SK-N-SH (cell line): ENCODE measurements at regions not wholly inside any gene's neighbourhood (a gene's known extent, or its start where the extent isn't known, plus 50 kb on each side); places are given as distances from the start of the nearest gene placed in this dataset.

Experiments used
- CTCF ChIA-PET: fragments of 300-600, 350-600 bp; formaldehyde crosslinking; extraction: SDS; loops from one replicate; lab custom pipeline; 2021; lab: Yijun Ruan, JAX
- POLR2A ChIA-PET: fragments of 350-600 bp; sonication (Branson Sonifier 250); formaldehyde crosslinking; extraction: SDS; loops from one replicate; lab custom pipeline; 2020; ENCODE audit warnings: antibody characterized with exemption, inconsistent platforms; lab: Yijun Ruan, JAX
- DNase-seq: peaks from one replicate; pipeline ENCODE4 v3.0.0; 2012
- H2AFZ ChIP-seq: fragments of 200-600 bp; sonication (generic); 2 replicates; pipeline ENCODE4 v1.8.1; 2016; ENCODE audit warnings: antibody characterized with exemption, mild to moderate bottlenecking, low read depth
- H3F3A ChIP-seq: fragments of 200-600 bp; sonication (generic); replicated peaks from 2 replicates; pipeline ENCODE3; 2016; ENCODE audit warnings: antibody characterized with exemption, mild to moderate bottlenecking; ENCODE audit not compliant: insufficient read depth
- H3K27ac ChIP-seq, 2 experiments: fragments of 200-500 bp in 1 of 2; fragments of 200-600 bp in 1 of 2; sonication (Bioruptor generic) in 1 of 2; sonication (generic), shearing (Covaris generic) in 1 of 2; 2 replicates each; pipeline versions ENCODE4 v1.5.1 to v1.6.1; 2014 to 2016; ENCODE audit warnings: low read depth in 2 of 2, inconsistent platforms in 1 of 2, low read length in 1 of 2, mild to moderate bottlenecking in 1 of 2, mixed read lengths in 1 of 2
- H3K27me3 ChIP-seq: fragments of 200-600 bp; sonication (generic), shearing (Covaris generic); 2 replicates; pipeline ENCODE4 v1.6.1; 2016; ENCODE audit warnings: mixed run types; ENCODE audit not compliant: insufficient read depth
- H3K36me3 ChIP-seq, 2 experiments: fragments of 200-500 bp in 1 of 2; fragments of 200-600 bp in 1 of 2; sonication (Bioruptor generic) in 1 of 2; sonication (generic) in 1 of 2; replicated peaks in 1 of 2; 2 replicates each; pipeline versions ENCODE3 to v1.5.1; 2014 to 2016; ENCODE audit warnings: low read length in 1 of 2, mild to moderate bottlenecking in 1 of 2; ENCODE audit not compliant: insufficient read depth in 2 of 2, control insufficient read depth in 1 of 2
- H3K4me1 ChIP-seq, 2 experiments: fragments of 200-500 bp in 1 of 2; fragments of 200-600 bp in 1 of 2; sonication (Bioruptor generic) in 1 of 2; sonication (generic), shearing (Covaris generic) in 1 of 2; 2 replicates each; pipeline versions ENCODE4 v1.5.1 to v1.6.1; 2014 to 2016; ENCODE audit warnings: low read depth in 1 of 2, low read length in 1 of 2, mixed run types in 1 of 2; ENCODE audit not compliant: insufficient read depth in 2 of 2, control insufficient read depth in 1 of 2
- H3K4me2 ChIP-seq: fragments of 200-600 bp; sonication (generic), shearing (Covaris generic); 2 replicates; pipeline ENCODE4 v1.6.1; 2017; ENCODE audit warnings: mixed run types
- H3K4me3 ChIP-seq, 2 experiments: fragments of 200-500 bp in 1 of 2; fragments of 200-600 bp in 1 of 2; sonication (Bioruptor generic) in 1 of 2; sonication (generic), shearing (Covaris generic) in 1 of 2; 2 replicates each; pipeline versions ENCODE4 v1.5.1 to v1.8.1; 2014 to 2016; ENCODE audit warnings: low read depth in 2 of 2, inconsistent platforms in 1 of 2, low read length in 1 of 2, mild to moderate bottlenecking in 1 of 2, mixed read lengths in 1 of 2, moderate library complexity in 1 of 2
- H3K79me2 ChIP-seq: fragments of 200-600 bp; sonication (generic); 2 replicates; pipeline ENCODE4 v1.8.1; 2017; ENCODE audit warnings: mild to moderate bottlenecking; ENCODE audit not compliant: insufficient read depth
- H3K9ac ChIP-seq: fragments of 200-600 bp; sonication (generic); 2 replicates; pipeline ENCODE4 v1.6.1; 2017; ENCODE audit warnings: mixed run types
- H3K9me2 ChIP-seq: fragments of 200-600 bp; sonication (generic); 2 replicates; pipeline ENCODE4 v1.6.1; 2017; ENCODE audit warnings: mixed run types
- H3K9me3 ChIP-seq: fragments of 200-600 bp; sonication (generic); 2 replicates; pipeline ENCODE4 v1.6.1; 2017; ENCODE audit warnings: mixed run types, mild to moderate bottlenecking, moderate library complexity
- H4K20me1 ChIP-seq: fragments of 200-600 bp; sonication (generic); 2 replicates; pipeline ENCODE4 v1.6.1; 2017; ENCODE audit warnings: mild to moderate bottlenecking, mixed run types; ENCODE audit not compliant: insufficient read depth
- ELF1 ChIP-seq: IDR thresholded peaks from 2 replicates; pipeline ENCODE4 v1.4.0; 2012
- FOXJ3 ChIP-seq: sonication (generic); formaldehyde crosslinking; IDR thresholded peaks from 2 replicates; pipeline ENCODE4 v1.5.1; 2020; ENCODE audit warnings: mild to moderate bottlenecking, missing genetic modification reagents
- FOXM1 ChIP-seq: IDR thresholded peaks from 2 replicates; pipeline ENCODE4 v1.4.0; 2012; ENCODE audit warnings: low read depth, mild to moderate bottlenecking
- IRF3 ChIP-seq: fragments of 150-350 bp; IDR thresholded peaks from 2 replicates; pipeline ENCODE4 v1.6.1; 2016; ENCODE audit warnings: mild to moderate bottlenecking, low read depth, low read length
- JUND ChIP-seq: IDR thresholded peaks from 2 replicates; pipeline ENCODE4 v1.4.0; 2012
- MXI1 ChIP-seq: IDR thresholded peaks from 2 replicates; pipeline ENCODE4 v1.6.1; 2012; ENCODE audit warnings: mild to moderate bottlenecking, low read depth, low read length, improper control_type of control experiment
- NRF1 ChIP-seq: IDR thresholded peaks from 2 replicates; pipeline ENCODE4 v1.6.1; 2012; ENCODE audit warnings: low read depth, mild to moderate bottlenecking, low read length
- RAD21 ChIP-seq: IDR thresholded peaks from 2 replicates; pipeline ENCODE4 v1.6.1; 2012; ENCODE audit warnings: mild to moderate bottlenecking, low read length
- RCOR1 ChIP-seq: fragments of 150-350 bp; IDR thresholded peaks from 2 replicates; pipeline ENCODE4 v1.6.1; 2017; ENCODE audit warnings: antibody characterized with exemption, low read length
- RFX5 ChIP-seq: IDR thresholded peaks from 2 replicates; pipeline ENCODE4 v1.6.1; 2012; ENCODE audit warnings: mild to moderate bottlenecking, improper control_type of control experiment, low read length
- SIN3A ChIP-seq: IDR thresholded peaks from 2 replicates; pipeline ENCODE4 v1.6.1; 2012; ENCODE audit warnings: low read depth, mild to moderate bottlenecking, low read length, moderate library complexity, borderline replicate concordance
- SMC3 ChIP-seq: IDR thresholded peaks from 2 replicates; pipeline ENCODE4 v1.6.1; 2012; ENCODE audit warnings: low read depth, low read length, improper control_type of control experiment
- TAF1 ChIP-seq: IDR thresholded peaks from 2 replicates; pipeline ENCODE4 v1.6.1; 2012; ENCODE audit warnings: low read depth, mild to moderate bottlenecking, low read length, moderate library complexity, borderline replicate concordance
- TEAD4 ChIP-seq: IDR thresholded peaks from 2 replicates; pipeline ENCODE4 v1.4.0; 2012; ENCODE audit warnings: mild to moderate bottlenecking, borderline replicate concordance; ENCODE audit not compliant: insufficient read depth
- USF2 ChIP-seq: fragments of 150-350 bp; IDR thresholded peaks from 2 replicates; pipeline ENCODE4 v1.6.1; 2017; ENCODE audit warnings: antibody characterized with exemption, low read length, low read depth, borderline replicate concordance
- TF ChIP-seq, protein P1 (sequence below): IDR thresholded peaks from 2 replicates; pipeline ENCODE4 v1.4.0; 2012; ENCODE audit warnings: low read depth, borderline replicate concordance
- TF ChIP-seq, protein P2 (sequence below): fragments of 200-600 bp; sonication (generic); IDR thresholded peaks from 2 replicates; pipeline ENCODE4 v1.6.1; 2017; ENCODE audit warnings: antibody characterized with exemption, mild to moderate bottlenecking, moderate library complexity

DNA sequence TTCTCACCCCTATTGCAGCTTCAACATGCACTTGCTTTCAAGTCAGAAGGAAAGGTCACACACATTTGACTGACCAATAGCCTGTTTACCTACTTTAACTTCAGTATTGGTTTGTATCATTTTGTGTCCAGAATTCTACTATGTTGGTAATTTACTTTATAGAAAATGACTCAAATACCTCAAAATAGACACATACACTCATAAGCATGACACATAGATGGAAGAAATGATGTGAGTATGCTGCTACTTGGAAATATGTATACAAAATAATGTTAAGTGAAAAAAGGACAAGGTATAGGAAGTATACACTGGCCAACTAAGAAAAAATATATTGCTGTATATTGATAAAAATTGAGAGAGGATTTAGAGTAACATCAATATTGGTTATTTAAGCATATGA is 98.8 kb upstream of the CASK start:
- Histone ChIP-seq H3K36me3 (no peaks in the 10 kb centered on the region), H3F3A (no peaks in the 10 kb centered on the region), H3K9me2 (no peaks in the 10 kb centered on the region), H3K4me1 (no peaks in the 10 kb centered on the region), H3K79me2 (no peaks in the 10 kb centered on the region), H4K20me1 (no peaks in the 10 kb centered on the region), H3K9ac (no peak overlapping the region), H3K27ac (no peak overlapping the region), H3K4me2 (no peak overlapping the region), H2AFZ (no peak overlapping the region), H3K9me3 (no peaks in the 10 kb centered on the region), H3K27me3 (no peaks in the 10 kb centered on the region; the same call in 1 of the 2 replicates), H3K4me3 (no peak overlapping the region)
- TF ChIP-seq RCOR1 (no peak), TAF1 (no peak), RFX5 (no peak), ELF1 (no peak), FOXM1 (no peak), SIN3A (no peak), MXI1 (no peak), TEAD4 (no peak), JUND (no peak), IRF3 (no peak)
- TF ChIP-seq, protein P1, sequence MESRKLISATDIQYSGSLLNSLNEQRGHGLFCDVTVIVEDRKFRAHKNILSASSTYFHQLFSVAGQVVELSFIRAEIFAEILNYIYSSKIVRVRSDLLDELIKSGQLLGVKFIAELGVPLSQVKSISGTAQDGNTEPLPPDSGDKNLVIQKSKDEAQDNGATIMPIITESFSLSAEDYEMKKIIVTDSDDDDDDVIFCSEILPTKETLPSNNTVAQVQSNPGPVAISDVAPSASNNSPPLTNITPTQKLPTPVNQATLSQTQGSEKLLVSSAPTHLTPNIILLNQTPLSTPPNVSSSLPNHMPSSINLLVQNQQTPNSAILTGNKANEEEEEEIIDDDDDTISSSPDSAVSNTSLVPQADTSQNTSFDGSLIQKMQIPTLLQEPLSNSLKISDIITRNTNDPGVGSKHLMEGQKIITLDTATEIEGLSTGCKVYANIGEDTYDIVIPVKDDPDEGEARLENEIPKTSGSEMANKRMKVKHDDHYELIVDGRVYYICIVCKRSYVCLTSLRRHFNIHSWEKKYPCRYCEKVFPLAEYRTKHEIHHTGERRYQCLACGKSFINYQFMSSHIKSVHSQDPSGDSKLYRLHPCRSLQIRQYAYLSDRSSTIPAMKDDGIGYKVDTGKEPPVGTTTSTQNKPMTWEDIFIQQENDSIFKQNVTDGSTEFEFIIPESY = no peak
- no peak for DNase-seq
- CTCF ChIA-PET = no interaction called here
- POLR2A ChIA-PET = no interaction called here

GRCh38 chrX:42021058-42021457 is 97.7 kb upstream of the CASK start:
- Histone ChIP-seq H3K4me2 (no peak overlapping the region), H2AFZ (no peak overlapping the region), H4K20me1 (no peaks in the 10 kb centered on the region), H3K9me3 (no peaks in the 10 kb centered on the region), H3K36me3 (no peaks in the 10 kb centered on the region), H3K79me2 (no peaks in the 10 kb centered on the region), H3K27ac (no peak overlapping the region), H3K9ac (no peak overlapping the region), H3K9me2 (no peaks in the 10 kb centered on the region), H3K4me1 (no peaks in the 10 kb centered on the region), H3K27me3 (no peaks in the 10 kb centered on the region; the same call in 1 of the 2 replicates), H3K4me3 (no peak overlapping the region), H3F3A (no peaks in the 10 kb centered on the region)
- no peak for DNase-seq
- TF ChIP-seq NRF1 (no peak), RCOR1 (no peak), SMC3 (no peak), RAD21 (no peak), USF2 (no peak), MXI1 (no peak), FOXJ3 (CRISPR knock-in tag) (no peak), TAF1 (no peak)
- TF ChIP-seq, protein P2, sequence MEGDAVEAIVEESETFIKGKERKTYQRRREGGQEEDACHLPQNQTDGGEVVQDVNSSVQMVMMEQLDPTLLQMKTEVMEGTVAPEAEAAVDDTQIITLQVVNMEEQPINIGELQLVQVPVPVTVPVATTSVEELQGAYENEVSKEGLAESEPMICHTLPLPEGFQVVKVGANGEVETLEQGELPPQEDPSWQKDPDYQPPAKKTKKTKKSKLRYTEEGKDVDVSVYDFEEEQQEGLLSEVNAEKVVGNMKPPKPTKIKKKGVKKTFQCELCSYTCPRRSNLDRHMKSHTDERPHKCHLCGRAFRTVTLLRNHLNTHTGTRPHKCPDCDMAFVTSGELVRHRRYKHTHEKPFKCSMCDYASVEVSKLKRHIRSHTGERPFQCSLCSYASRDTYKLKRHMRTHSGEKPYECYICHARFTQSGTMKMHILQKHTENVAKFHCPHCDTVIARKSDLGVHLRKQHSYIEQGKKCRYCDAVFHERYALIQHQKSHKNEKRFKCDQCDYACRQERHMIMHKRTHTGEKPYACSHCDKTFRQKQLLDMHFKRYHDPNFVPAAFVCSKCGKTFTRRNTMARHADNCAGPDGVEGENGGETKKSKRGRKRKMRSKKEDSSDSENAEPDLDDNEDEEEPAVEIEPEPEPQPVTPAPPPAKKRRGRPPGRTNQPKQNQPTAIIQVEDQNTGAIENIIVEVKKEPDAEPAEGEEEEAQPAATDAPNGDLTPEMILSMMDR = no peak
- POLR2A ChIA-PET = no interaction called here
- CTCF ChIA-PET = no interaction called here
